T-cell (primary cell): ENCODE measurements at regions not wholly inside any gene's neighbourhood (a gene's known extent, or its start where the extent isn't known, plus 50 kb on each side); places are given as distances from the start of the nearest gene placed in this dataset.

ENCODE experiments used
- ATAC-seq, 4 experiments: fragments of 200-7000 bp in 3 of 4; fragments of 150-1000 bp in 1 of 4; cut with Tn5 transposase; replicated peaks in 1 of 4; 1 replicate in 3 of 4; 2 replicates in 1 of 4; pipeline ENCODE4 v1.10.0; 2021; ENCODE audit warnings: moderate library complexity in 3 of 4, mild to moderate bottlenecking in 2 of 4, moderate number of reproducible peaks in 1 of 4
- CTCF ChIA-PET, 2 donors: fragments of 300-600 bp; sonication (Branson Sonifier 250); formaldehyde crosslinking; loops; one replicate each; lab custom pipeline; 2022; ENCODE audit warnings: antibody characterized with exemption in 2 of 2; lab: Charles Lee
- POLR2A ChIA-PET, 2 donors: fragments of 300-600 bp; sonication (Branson Sonifier 250); formaldehyde crosslinking; loops; one replicate each; lab custom pipeline; 2022; ENCODE audit warnings: antibody characterized with exemption in 2 of 2; lab: Charles Lee
- DNase-seq, 35 experiments: peaks; one replicate each; pipeline versions ENCODE4 v3.0.0 to v3.0.0-alpha.2; 2013 to 2023
- H3K27ac ChIP-seq: one replicate; pipeline ENCODE4 v1.5.1; 2013; ENCODE audit warnings: low read length
- H3K27me3 ChIP-seq, 2 experiments: replicated peaks in 1 of 2; 1 replicate in 1 of 2; 2 replicates in 1 of 2; pipeline versions ENCODE4 v1.6.1 to v1.7.0; 2013; ENCODE audit warnings: low read length in 1 of 2, mixed read lengths in 1 of 2; ENCODE audit not compliant: control insufficient read depth in 2 of 2, insufficient read depth in 2 of 2; ENCODE audit errors: extremely low read depth in 1 of 2
- H3K36me3 ChIP-seq, 2 donors: 1 replicate in 1 of 2; 2 replicates in 1 of 2; pipeline versions ENCODE4 v1.6.1 to v1.7.0; 2013; ENCODE audit warnings: low read length in 1 of 2; ENCODE audit not compliant: control insufficient read depth in 2 of 2, insufficient read depth in 1 of 2; ENCODE audit errors: extremely low read depth in 1 of 2
- H3K4me1 ChIP-seq, 2 experiments: 1 replicate in 1 of 2; 2 replicates in 1 of 2; pipeline versions ENCODE4 v1.6.1 to v1.7.0; 2013; ENCODE audit warnings: low read length in 2 of 2, mixed read lengths in 1 of 2; ENCODE audit not compliant: insufficient read depth in 2 of 2, control insufficient read depth in 1 of 2; ENCODE audit errors: extremely low read depth in 1 of 2
- H3K4me3 ChIP-seq, 2 donors: 1 replicate in 1 of 2; 2 replicates in 1 of 2; pipeline versions ENCODE4 v1.5.1 to v1.7.0; 2013; ENCODE audit warnings: mild to moderate bottlenecking in 2 of 2, low read length in 1 of 2, moderate library complexity in 1 of 2; ENCODE audit not compliant: control insufficient read depth in 1 of 2; ENCODE audit errors: extremely low read depth in 1 of 2
- H3K9me3 ChIP-seq: 2 replicates; pipeline ENCODE4 v1.7.0; 2013
- H3K27ac Mint-ChIP-seq, 2 donors: one replicate each; pipeline ENCODE4 v1.8.0; 2020 to 2021; ENCODE audit warnings: mild to moderate bottlenecking in 2 of 2, mixed read lengths in 2 of 2
- H3K27me3 Mint-ChIP-seq, 2 donors: one replicate each; pipeline ENCODE4 v1.8.0; 2021 to 2022; ENCODE audit warnings: mixed read lengths in 2 of 2
- H3K36me3 Mint-ChIP-seq: one replicate; pipeline ENCODE4 v1.8.0; 2021; ENCODE audit warnings: mixed read lengths
- H3K4me1 Mint-ChIP-seq, 3 donors: one replicate each; pipeline ENCODE4 v1.8.0; 2020 to 2022; ENCODE audit warnings: mixed read lengths in 3 of 3, mild to moderate bottlenecking in 1 of 3
- H3K4me3 Mint-ChIP-seq, 3 donors: one replicate each; pipeline ENCODE4 v1.8.0; 2020 to 2022; ENCODE audit warnings: mild to moderate bottlenecking in 3 of 3, mixed read lengths in 3 of 3, moderate library complexity in 3 of 3
- H3K9me3 Mint-ChIP-seq, 3 donors: one replicate each; pipeline ENCODE4 v1.8.0; 2020 to 2022; ENCODE audit warnings: mixed read lengths in 3 of 3
- WGBS: methylation state at CpG from one replicate; pipeline ENCODE4 v1.1.5; 2013; ENCODE audit warnings: missing lambda C conversion rate; ENCODE audit not compliant: insufficient coverage; 5-methylcytosine and 5-hydroxymethylcytosine counted together

- no peak overlapping the region for H3K27ac Mint-ChIP-seq
Observed at GRCh38 chr13:94952787-94953186, 240.4 kb upstream of the SOX21 start.

GRCh38 chr13:94950303-94950702 lies 238.0 kb upstream of the SOX21 start:
- peaks cover 17 to 30% of the 10 kb centered on the region in 2 donors for H3K27me3 Mint-ChIP-seq
- POLR2A ChIA-PET = no interaction called here

More at GRCh38 chr13:94952787-94953186, 240.4 kb upstream of the SOX21 start:
- Mint-ChIP-seq H3K9me3 (no peaks in the 10 kb centered on the region), H3K27me3 (peaks cover 11 to 20% of the 10 kb centered on the region in 2 donors), H3K4me1 (no peaks in the 10 kb centered on the region), H3K4me3 (no peak overlapping the region), H3K36me3 (no peaks in the 10 kb centered on the region)
- ChIA-PET CTCF (no interaction called here), POLR2A (no interaction called here)
- no peaks in the 10 kb centered on the region for H3K4me1 ChIP-seq
- H3K27ac ChIP-seq = no peak overlapping the region
- no peaks in the 10 kb centered on the region for H3K27me3 ChIP-seq
- H3K9me3 ChIP-seq = no peaks in the 10 kb centered on the region
- DNase-seq (no peak), ATAC-seq (no peak)
- no peaks in the 10 kb centered on the region for H3K36me3 ChIP-seq
- H3K4me3 ChIP-seq = no peak overlapping the region

GRCh38 chr13:94947965-94948371 lies 235.6 kb upstream of the SOX21 start:
- CTCF ChIA-PET = no interaction called here
- Histone ChIP-seq H3K4me3 (no peak overlapping the region), H3K9me3 (no peaks in the 10 kb centered on the region), H3K4me1 (no peaks in the 10 kb centered on the region), H3K27ac (no peak overlapping the region), H3K36me3 (no peaks in the 10 kb centered on the region), H3K27me3 (no peaks in the 10 kb centered on the region)
- H3K9me3 Mint-ChIP-seq = no peaks in the 10 kb centered on the region
- POLR2A ChIA-PET = no interaction called here
- 61% methylated on average over 2 of the region's 7 CpGs for WGBS
- H3K27me3 Mint-ChIP-seq = peaks cover 17 to 26% of the 10 kb centered on the region in 2 donors
- H3K36me3 Mint-ChIP-seq = no peaks in the 10 kb centered on the region
- DNase-seq = no peak
- no peaks in the 10 kb centered on the region for H3K4me1 Mint-ChIP-seq
- no peak overlapping the region for H3K27ac Mint-ChIP-seq
- no peak for ATAC-seq
- H3K4me3 Mint-ChIP-seq = no peak overlapping the region

More at GRCh38 chr13:94950303-94950702, 238.0 kb upstream of the SOX21 start:
- Histone ChIP-seq H3K9me3 (no peaks in the 10 kb centered on the region), H3K27me3 (no peaks in the 10 kb centered on the region), H3K36me3 (no peaks in the 10 kb centered on the region), H3K4me1 (no peaks in the 10 kb centered on the region), H3K4me3 (no peak overlapping the region), H3K27ac (no peak overlapping the region)
- H3K36me3 Mint-ChIP-seq = no peaks in the 10 kb centered on the region
- no peaks in the 10 kb centered on the region for H3K4me1 Mint-ChIP-seq
- WGBS = 70% methylated on average over 4 of the region's 8 CpGs
- no peak overlapping the region for H3K4me3 Mint-ChIP-seq
- CTCF ChIA-PET = interaction anchor here in 1 of 2 donors (0.5 kb wide), 1 partner anchor 831 kb away, joined by 3 read pairs; no protein-coding TSS in a partner anchor
- no peaks in the 10 kb centered on the region for H3K9me3 Mint-ChIP-seq
- DNase-seq (no peak), ATAC-seq (no peak)
- no peak overlapping the region for H3K27ac Mint-ChIP-seq

GRCh38 chr13:94947392-94947791 lies 235.0 kb upstream of the SOX21 start:
- CTCF ChIA-PET = no interaction called here
- Histone ChIP-seq H3K4me1 (no peaks in the 10 kb centered on the region), H3K36me3 (no peaks in the 10 kb centered on the region), H3K27ac (no peak overlapping the region), H3K4me3 (no peak overlapping the region), H3K27me3 (no peaks in the 10 kb centered on the region), H3K9me3 (no peaks in the 10 kb centered on the region)
- WGBS = 90% methylated on average over 3 of the region's 5 CpGs
- peaks cover 0 to 3% (median 2%) of the 10 kb centered on the region in 3 donors for H3K9me3 Mint-ChIP-seq
- ATAC-seq (no peak), DNase-seq (no peak)
- no peaks in the 10 kb centered on the region for H3K36me3 Mint-ChIP-seq
- no peak overlapping the region for H3K4me3 Mint-ChIP-seq
- H3K27me3 Mint-ChIP-seq = peaks cover 17 to 25% of the 10 kb centered on the region in 2 donors
- no peaks in the 10 kb centered on the region for H3K4me1 Mint-ChIP-seq
- POLR2A ChIA-PET = no interaction called here
- no peak overlapping the region for H3K27ac Mint-ChIP-seq

GRCh38 chr13:94946039-94946438 lies 233.7 kb upstream of the SOX21 start:
- 83% methylated on average over 4 of the region's 5 CpGs for WGBS
- Mint-ChIP-seq H3K27me3 (peaks cover 10 to 20% of the 10 kb centered on the region in 2 donors), H3K4me3 (no peak overlapping the region), H3K9me3 (peaks cover 0 to 7% (median 3%) of the 10 kb centered on the region in 3 donors), H3K27ac (no peak overlapping the region), H3K4me1 (no peaks in the 10 kb centered on the region), H3K36me3 (no peaks in the 10 kb centered on the region)
- ChIA-PET POLR2A (no interaction called here), CTCF (no interaction called here)
- H3K27me3 ChIP-seq = no peaks in the 10 kb centered on the region
- H3K4me1 ChIP-seq = no peaks in the 10 kb centered on the region
- H3K9me3 ChIP-seq = no peaks in the 10 kb centered on the region
- H3K27ac ChIP-seq = no peak overlapping the region
- ATAC-seq = no peak
- no peak for DNase-seq
- H3K4me3 ChIP-seq = no peak overlapping the region
- no peaks in the 10 kb centered on the region for H3K36me3 ChIP-seq

GRCh38 chr13:94938124-94938523 lies 225.8 kb upstream of the SOX21 start:
- no peaks in the 10 kb centered on the region for H3K9me3 ChIP-seq
- H3K4me1 Mint-ChIP-seq = no peaks in the 10 kb centered on the region
- WGBS = 94% methylated on average over 2 of the region's 4 CpGs
- no peak for DNase-seq
- H3K4me1 ChIP-seq = no peaks in the 10 kb centered on the region
- peaks cover 2 to 31% of the 10 kb centered on the region in 2 donors for H3K27me3 Mint-ChIP-seq
- H3K4me3 ChIP-seq = no peak overlapping the region
- POLR2A ChIA-PET = no interaction called here
- H3K27ac Mint-ChIP-seq = no peak overlapping the region
- H3K36me3 ChIP-seq = no peaks in the 10 kb centered on the region
- no peak overlapping the region for H3K4me3 Mint-ChIP-seq
- no peak overlapping the region for H3K27ac ChIP-seq
- H3K36me3 Mint-ChIP-seq = no peaks in the 10 kb centered on the region
- ATAC-seq = no peak
- H3K9me3 Mint-ChIP-seq = peaks cover 0 to 10% (median 7%) of the 10 kb centered on the region in 3 donors
- CTCF ChIA-PET = interaction anchor here in 1 of 2 donors (0.6 kb wide), 1 partner anchor 608 kb away, joined by 4 read pairs; no protein-coding TSS in a partner anchor
- no peaks in the 10 kb centered on the region for H3K27me3 ChIP-seq

- Mint-ChIP-seq H3K27me3 (peaks cover 2 to 35% of the 10 kb centered on the region in 2 donors), H3K9me3 (peaks cover 0 to 8% (median 4%) of the 10 kb centered on the region in 3 donors), H3K27ac (no peak overlapping the region), H3K36me3 (no peaks in the 10 kb centered on the region), H3K4me3 (no peak overlapping the region), H3K4me1 (no peaks in the 10 kb centered on the region)
- H3K27me3 ChIP-seq = no peaks in the 10 kb centered on the region
- no peaks in the 10 kb centered on the region for H3K4me1 ChIP-seq
- H3K36me3 ChIP-seq = no peaks in the 10 kb centered on the region
- ChIA-PET CTCF (no interaction called here), POLR2A (no interaction called here)
- no peak overlapping the region for H3K4me3 ChIP-seq
- DNase-seq (no peak), ATAC-seq (no peak)
- no peaks in the 10 kb centered on the region for H3K9me3 ChIP-seq
- H3K27ac ChIP-seq = no peak overlapping the region
Observed at GRCh38 chr13:94936633-94937032, 224.3 kb upstream of the SOX21 start.
